NCI-H1436 (cell line): ENCODE measurements at regions not wholly inside any gene's neighbourhood (a gene's known extent, or its start where the extent isn't known, plus 50 kb on each side); places are given as distances from the start of the nearest gene placed in this dataset.
A peak's percentile ranks its signal among the peaks of the same experiment; 100 is the strongest.
"Not testable (repeated sequence)": the region's sequence is repeated elsewhere in the genome, so short reads cannot be mapped to it uniquely, and the experiment has no call there.

Experiments
- DNase-seq: peaks from one replicate; lab custom pipeline; 2025; lab: John Stamatoyannopoulos, UW

DNA sequence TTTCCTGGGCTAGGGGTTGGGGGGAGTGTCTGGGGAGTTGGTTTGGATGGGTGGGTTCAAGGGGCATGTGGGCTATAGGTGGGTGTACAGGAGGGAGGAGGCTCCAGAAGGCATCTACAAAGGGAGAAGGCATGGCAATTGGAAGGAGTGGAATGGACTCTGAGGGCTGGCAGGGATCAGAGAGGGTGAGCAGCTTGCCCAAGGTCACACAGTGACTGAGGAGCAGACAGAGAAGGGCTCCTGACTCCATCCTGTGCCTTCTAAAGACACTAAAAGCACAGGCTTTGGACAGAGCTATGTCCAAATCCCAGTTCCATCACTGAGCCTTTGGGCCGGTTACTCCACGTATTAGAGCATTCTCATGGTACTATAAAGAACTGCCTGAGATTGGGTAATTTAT lies 151.8 kb downstream of the PTPRU start:
- no peak for DNase-seq

DNA sequence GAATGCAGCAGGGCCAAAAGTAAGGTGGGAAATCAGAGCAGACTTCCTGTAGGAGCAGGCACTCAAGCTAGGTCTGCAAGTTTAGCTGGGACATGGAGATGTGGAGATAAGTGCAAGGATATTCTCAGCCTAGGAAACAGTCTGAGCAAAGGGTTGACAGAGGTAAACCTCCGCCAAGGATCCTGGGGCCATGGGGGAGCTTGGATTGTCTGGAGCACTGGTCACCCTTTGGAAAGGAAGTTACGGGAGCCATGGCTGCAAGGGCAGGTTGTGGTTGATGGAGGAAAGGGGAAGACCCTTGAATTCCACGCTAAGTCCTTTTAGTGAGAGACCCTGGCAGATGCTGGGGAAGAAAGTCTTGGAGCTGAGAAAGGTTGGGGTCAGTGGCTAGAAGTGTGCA lies 150.9 kb downstream of the PTPRU start:
- no peak for DNase-seq

DNA sequence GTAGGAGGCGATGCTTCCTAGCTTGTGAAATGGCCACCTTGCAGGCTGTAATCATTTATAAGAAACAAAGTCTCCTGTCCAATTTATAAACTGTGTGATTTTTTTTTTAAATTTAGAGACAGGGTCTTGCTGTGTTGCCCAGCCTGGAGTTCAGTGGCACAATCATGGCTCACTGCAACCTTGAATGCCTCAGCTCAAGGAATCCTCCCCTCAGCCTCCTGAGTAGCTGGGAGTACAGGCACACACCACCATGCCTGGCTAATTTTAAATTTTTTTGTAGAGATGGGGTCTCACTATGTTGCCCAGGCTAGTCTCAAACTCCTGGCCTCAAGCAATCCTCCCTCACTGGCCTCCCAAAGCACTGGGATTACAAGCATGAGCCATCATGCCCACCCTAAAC lies 150.1 kb downstream of the PTPRU start:
- not testable (repeated sequence) for DNase-seq

DNA sequence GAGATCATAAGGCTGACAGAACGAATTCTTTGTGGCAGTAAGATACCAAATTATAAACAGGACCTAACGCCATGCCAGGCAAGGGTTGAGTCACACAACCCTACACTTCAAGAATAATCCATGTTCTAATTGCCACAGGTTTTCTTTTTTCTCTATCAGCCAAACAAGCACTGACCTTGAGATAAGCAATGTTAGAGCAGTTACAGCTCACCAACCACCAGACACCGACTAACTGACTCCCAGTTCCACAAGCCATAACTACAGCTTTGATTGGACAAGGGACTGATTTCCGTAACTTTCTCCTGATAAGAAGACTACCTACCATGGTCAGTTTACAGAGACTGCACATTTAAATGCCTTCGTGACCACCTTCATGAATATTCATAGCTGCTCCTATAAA lies 149.6 kb downstream of the PTPRU start:
- no peak for DNase-seq

DNA sequence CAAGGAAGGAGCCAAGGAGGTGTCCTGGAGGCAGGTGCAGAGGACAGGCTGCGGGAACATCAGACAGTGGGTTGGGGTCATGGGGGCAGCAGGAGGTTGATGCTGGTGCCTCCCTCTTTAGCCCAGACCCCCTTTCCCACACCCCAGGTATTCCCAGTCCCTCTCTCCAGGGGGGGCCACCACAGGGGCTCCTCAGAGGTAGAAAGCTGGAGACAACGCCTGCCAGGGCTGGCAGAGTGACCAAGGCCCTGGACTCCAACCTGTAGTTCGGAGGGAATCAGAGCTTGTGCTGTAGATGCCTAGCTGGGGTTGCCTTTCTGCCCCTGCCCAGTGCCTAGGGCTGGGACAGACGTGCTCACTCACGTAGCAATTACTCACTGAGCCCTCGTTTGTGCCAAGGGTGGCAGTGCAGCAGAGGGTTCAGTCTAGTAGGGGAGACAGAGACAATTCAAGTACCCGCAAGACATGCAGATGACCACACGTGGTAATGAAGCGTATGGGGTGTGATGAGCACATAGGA lies 148.2 kb downstream of the PTPRU start:
- DNase-seq: no peak

DNA sequence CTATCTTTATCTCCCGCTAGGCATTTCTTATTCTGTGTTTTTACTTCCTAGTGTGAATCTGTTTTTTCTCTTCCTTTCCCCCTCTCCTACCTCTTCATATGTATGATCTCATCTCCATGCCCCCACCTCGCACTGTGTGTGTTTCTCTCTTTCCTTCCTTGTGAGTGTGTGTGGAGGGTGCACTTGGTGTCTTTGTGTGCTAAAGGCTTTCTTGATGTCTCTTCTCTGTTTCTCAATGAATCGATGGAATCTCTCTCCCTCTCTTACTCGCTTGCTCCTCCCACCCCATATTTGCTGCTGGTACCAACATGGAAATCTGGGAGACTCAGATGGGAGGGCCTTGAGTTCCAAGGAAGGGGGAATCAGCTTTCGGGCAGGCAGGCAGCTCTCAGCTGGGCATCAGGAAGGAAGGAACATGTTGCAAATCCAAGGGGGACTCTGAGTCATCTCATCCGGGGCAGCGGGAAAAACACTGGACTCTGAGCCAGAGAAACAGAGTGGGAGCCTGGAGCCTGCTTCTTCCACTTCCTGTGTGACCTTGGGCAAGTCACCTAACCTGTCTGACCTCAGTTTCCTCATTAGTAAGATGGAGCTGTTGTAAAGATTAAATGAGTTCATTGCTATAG lies 147.5 kb downstream of the PTPRU start:
- no peak for DNase-seq

DNA sequence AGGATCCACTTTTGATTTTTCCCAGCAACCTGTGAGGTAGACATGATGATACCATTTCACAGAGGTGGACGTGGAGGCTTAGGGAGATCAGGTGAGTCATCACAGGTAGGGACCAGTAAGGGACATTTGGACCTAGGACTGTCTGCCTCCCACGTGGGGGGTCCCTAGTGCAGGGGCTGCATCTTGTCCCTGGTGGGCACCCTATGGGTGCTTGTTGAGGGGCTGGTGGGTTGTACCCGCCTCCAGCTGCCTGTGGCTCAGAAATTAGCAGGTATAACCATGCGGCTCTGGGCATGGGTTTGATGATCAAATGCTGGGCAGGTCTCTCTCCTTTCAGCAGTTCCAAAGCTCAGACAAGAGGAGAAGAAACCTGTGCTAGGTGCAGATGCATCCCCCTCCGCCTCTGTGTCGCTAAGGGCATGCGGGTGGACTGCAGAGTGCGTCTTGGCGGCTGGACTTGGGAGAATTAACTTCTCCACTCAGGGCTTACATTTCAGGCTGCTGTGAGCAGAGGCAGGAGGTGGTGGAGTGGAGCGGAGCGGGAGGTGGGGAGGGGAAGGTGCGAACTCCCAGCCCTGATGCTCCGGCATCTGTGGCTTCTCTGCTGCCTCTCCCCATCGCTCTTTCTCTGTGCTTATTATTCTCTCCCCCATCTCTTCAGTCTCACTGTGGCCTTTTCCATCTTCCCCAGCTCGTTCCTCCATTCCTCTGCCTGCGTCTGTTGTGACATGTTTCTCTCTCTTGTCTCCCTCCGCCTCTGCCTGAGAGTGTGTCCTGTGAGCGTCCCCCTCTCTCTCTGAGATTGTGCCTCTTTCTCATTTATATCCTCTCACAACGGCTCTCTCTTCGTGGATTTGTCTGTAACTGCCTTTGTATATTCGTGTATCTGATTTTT lies 146.8 kb downstream of the PTPRU start:
- DNase-seq: no peak

DNA sequence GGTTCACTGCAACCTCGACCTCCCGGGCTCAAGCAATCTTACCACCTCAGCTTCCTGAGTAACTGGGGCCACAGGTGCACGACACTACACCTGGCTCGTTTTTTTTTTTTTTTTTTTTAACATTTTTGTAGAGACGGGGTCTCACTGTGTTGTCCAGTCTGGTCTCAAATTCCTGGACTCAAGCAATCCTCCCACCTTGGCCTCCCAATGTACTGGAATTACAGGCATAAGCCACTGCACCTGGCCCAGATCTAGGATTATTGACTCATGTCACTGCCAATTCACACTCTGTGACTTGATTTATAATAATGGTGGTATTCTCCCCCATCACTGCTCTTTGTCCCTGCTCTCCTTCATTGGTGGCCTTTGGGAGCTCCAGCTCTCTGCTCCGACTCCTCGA lies 145.1 kb downstream of the PTPRU start:
- no peak for DNase-seq

DNA sequence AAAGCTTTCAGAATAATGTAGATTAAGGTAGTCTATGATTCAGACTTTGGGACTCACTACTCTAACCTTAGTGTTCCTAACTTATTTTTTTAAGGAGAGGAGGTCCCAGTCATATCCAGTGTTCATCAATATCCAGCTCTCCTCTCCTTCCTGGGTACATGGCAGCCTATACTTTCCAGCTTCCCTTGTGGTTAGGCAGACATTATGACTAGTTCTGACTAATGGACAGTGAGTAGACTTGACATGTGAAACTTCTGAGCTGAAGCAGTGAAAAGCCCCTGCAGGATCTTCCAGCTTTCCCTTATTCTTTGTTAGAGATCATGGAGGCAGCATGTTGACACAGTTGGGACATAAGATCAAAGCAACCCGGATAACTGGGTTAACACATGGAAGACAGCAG lies 144.2 kb downstream of the PTPRU start:
- no peak for DNase-seq

DNA sequence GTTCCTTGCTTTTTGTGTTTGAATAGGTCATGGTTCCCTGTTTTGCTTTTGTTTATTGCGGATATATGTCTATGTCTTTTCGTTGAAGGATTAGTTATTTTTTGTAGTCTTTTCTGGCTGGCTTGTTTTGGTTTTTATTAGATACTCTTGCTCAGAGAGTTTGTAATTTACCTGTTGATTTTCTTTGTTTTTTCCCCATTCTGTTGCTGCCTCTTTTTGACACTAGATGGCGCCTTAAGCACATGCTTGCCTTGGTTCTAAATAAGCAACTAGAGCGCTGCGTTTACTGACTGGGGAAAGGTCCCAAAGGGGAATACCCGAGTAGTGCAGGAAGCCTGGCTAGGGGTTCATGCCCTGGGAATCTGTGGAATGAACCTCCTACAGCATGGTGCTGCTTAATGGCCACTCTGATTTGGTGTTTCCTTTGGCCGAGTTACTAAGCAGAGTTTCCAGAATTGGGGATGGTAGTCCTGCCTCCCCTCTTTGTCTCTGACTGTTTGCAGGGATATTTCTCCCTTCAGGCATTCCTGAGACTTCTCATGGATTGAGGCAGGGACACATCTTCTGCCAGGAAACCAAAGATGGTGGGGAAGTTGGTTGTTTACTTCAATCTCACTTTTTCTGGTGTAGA lies 143.2 kb downstream of the PTPRU start:
- peak; percentile 15 for DNase-seq
